Epithelial cell of prostate (primary cell): ENCODE measurements at regions not wholly inside any gene's neighbourhood (a gene's known extent, or its start where the extent isn't known, plus 50 kb on each side); places are given as distances from the start of the nearest gene placed in this dataset.

Experiments used
- DNase-seq: peaks from one replicate; pipeline ENCODE4 v3.0.0-alpha.2; 2011; ENCODE audit warnings: low read depth, low spot score
- H3K27ac ChIP-seq: fragments of 450-650 bp; 2 replicates; pipeline ENCODE4 v1.5.1; 2017; ENCODE audit warnings: mild to moderate bottlenecking

- H3K27ac ChIP-seq: no peak overlapping the region
Observed at GRCh38 chr2:45093181-45093580, 83.9 kb upstream of the SIX2 start.

GRCh38 chr2:45089554-45090261 is 80.5 kb upstream of the SIX2 start:
- DNase-seq: no peak
- no peak overlapping the region for H3K27ac ChIP-seq

More at GRCh38 chr2:45093181-45093580, 83.9 kb upstream of the SIX2 start:
- DNase-seq: no peak

- H3K27ac ChIP-seq: no peak overlapping the region
- DNase-seq: no peak
Observed at GRCh38 chr2:45085487-45085886, 76.2 kb upstream of the SIX2 start.

- H3K27ac ChIP-seq: no peak overlapping the region
- DNase-seq: no peak
Observed at GRCh38 chr2:45084361-45085020, 75.2 kb upstream of the SIX2 start.

GRCh38 chr2:45083175-45083574 is 73.9 kb upstream of the SIX2 start:
- no peak for DNase-seq
- no peak overlapping the region for H3K27ac ChIP-seq

GRCh38 chr2:45074713-45075112 is 65.5 kb upstream of the SIX2 start:
- no peak for DNase-seq
- no peak overlapping the region for H3K27ac ChIP-seq

- no peak for DNase-seq
- H3K27ac ChIP-seq: no peak overlapping the region
Observed at GRCh38 chr2:45072862-45073237, 63.6 kb upstream of the SIX2 start.

- H3K27ac ChIP-seq: no peak overlapping the region
- DNase-seq: no peak
Observed at GRCh38 chr2:45072064-45072861, 63.0 kb upstream of the SIX2 start.

- no peak for DNase-seq
Observed at GRCh38 chr2:45070113-45070652, 60.9 kb upstream of the SIX2 start.

GRCh38 chr2:45069684-45070083 is 60.4 kb upstream of the SIX2 start:
- DNase-seq: no peak
- H3K27ac ChIP-seq: no peak overlapping the region

More at GRCh38 chr2:45070113-45070652, 60.9 kb upstream of the SIX2 start:
- H3K27ac ChIP-seq: no peak overlapping the region

- no peak for DNase-seq
- no peak overlapping the region for H3K27ac ChIP-seq
Observed at GRCh38 chr2:45068571-45069140, 59.4 kb upstream of the SIX2 start.

- H3K27ac ChIP-seq: no peak overlapping the region
- no peak for DNase-seq
Observed at GRCh38 chr2:45067859-45068570, 58.8 kb upstream of the SIX2 start.
